Spleen (tissue), 7 donors: ENCODE measurements at regions not wholly inside any gene's neighbourhood (a gene's known extent, or its start where the extent isn't known, plus 50 kb on each side); places are given as distances from the start of the nearest gene placed in this dataset.

Experiments
- POLR2A ChIP-seq, 3 donors: fragments of 450-650 bp; IDR thresholded peaks; one replicate each; pipeline ENCODE4 v1.5.1; 2017; ENCODE audit warnings: antibody characterized with exemption in 3 of 3, mild to moderate bottlenecking in 1 of 3
- POLR2AphosphoS5 ChIP-seq, 3 donors: sonication (generic); formaldehyde crosslinking; IDR thresholded peaks; one replicate each; pipeline ENCODE4 v1.5.1; 2017; ENCODE audit warnings: antibody characterized with exemption in 3 of 3
- TF ChIP-seq, protein P1 (sequence below), 11 experiments: fragments of 200-600 bp in 7 of 11; fragments of 450-650 bp in 4 of 11; sonication (generic) in 4 of 11; IDR thresholded peaks in 8 of 11; conservative IDR thresholded peaks in 3 of 11; 1 replicate in 7 of 11; 2 replicates in 4 of 11; pipeline versions ENCODE4 v1.4.0 to v1.8.0; 2016 to 2021; ENCODE audit warnings: antibody characterized with exemption in 11 of 11, inconsistent platforms in 4 of 11, mild to moderate bottlenecking in 1 of 11
- donor health status: DM: no; HTN: no; CAD: no; lungs with moderate emphysema.
- donor health status: DM: no; HTN: no; CAD: no.
- donor health status: DM: no; HTN: no; CAD: no.

DNA sequence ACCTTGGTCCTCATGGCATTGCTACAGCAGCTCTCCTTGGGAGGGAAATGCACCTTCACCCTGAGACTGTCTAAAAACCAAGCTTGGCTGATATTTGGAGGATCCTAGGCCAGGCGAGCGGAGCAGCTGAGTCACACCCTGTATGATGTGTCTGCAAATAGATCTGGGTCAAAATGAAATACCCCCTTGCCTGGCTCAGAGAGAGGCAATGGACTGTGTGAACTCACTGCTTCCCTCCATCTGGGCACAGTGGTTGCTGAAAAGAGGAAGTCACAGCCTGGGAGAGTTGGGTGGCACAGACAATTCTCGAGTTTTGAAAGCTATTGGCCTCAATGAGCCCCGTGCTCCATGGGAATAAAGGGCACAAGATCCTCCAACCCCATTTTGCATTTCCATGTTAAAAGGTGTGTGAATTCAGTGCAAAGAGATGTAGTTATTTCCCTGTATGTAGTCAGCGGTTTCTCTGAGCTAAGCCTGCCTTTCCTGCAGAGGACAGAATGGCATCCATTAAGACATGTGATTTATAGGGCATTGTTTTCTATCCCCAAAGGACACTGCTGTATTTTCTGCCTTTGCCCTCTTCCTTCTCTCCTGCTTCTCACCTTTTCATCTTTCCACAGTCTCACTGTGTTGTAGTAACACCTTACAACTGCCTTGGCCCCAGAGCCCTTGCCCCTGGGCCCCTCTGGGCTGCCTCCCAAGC lies 177.2 kb downstream of the GADD45G start:
- TF ChIP-seq, protein P1, sequence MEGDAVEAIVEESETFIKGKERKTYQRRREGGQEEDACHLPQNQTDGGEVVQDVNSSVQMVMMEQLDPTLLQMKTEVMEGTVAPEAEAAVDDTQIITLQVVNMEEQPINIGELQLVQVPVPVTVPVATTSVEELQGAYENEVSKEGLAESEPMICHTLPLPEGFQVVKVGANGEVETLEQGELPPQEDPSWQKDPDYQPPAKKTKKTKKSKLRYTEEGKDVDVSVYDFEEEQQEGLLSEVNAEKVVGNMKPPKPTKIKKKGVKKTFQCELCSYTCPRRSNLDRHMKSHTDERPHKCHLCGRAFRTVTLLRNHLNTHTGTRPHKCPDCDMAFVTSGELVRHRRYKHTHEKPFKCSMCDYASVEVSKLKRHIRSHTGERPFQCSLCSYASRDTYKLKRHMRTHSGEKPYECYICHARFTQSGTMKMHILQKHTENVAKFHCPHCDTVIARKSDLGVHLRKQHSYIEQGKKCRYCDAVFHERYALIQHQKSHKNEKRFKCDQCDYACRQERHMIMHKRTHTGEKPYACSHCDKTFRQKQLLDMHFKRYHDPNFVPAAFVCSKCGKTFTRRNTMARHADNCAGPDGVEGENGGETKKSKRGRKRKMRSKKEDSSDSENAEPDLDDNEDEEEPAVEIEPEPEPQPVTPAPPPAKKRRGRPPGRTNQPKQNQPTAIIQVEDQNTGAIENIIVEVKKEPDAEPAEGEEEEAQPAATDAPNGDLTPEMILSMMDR (IDR thresholded peaks at IDR 0.05 in 8 of 11, conservative IDR thresholded peaks at IDR 0.05 in 3 of 11) = no peak
- TF ChIP-seq POLR2A (IDR thresholded peaks at IDR 0.05) (no peak), POLR2AphosphoS5 (IDR thresholded peaks at IDR 0.05) (peak in 1 of 3 donors; percentile 10)
